Activated naive CD4-positive, alpha-beta T cell treated with anti-CD3 and anti-CD28 coated beads, Interleukin-2, amount 50 U/mL, for 16 hours (primary cell): ENCODE measurements at regions not wholly inside any gene's neighbourhood (a gene's known extent, or its start where the extent isn't known, plus 50 kb on each side); places are given as distances from the start of the nearest gene placed in this dataset.

Experiments used
- DNase-seq: peaks from one replicate; pipeline ENCODE4 v3.0.0-alpha.2; 2020

DNA sequence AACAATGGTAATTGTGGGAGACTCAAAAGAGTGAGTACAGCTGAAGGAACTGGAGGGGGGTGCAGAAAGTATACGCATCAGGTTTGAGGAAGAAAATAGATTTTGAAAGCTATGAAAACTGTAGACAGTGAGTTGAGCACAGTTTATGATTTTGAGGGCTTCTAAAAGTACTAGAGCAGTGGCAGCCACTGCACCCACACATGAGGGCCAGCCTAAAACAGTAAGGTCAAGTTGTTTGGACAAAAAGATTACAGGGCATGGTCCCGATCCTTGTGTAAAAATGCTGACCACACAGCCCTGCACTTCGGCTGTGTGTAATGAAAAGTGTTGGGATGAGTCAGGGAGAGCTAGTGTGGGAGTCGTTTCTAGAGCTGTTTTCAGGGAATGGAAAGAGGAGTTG lies 2282.1 kb downstream of the TP53TG3F start:
- no peak for DNase-seq

DNA sequence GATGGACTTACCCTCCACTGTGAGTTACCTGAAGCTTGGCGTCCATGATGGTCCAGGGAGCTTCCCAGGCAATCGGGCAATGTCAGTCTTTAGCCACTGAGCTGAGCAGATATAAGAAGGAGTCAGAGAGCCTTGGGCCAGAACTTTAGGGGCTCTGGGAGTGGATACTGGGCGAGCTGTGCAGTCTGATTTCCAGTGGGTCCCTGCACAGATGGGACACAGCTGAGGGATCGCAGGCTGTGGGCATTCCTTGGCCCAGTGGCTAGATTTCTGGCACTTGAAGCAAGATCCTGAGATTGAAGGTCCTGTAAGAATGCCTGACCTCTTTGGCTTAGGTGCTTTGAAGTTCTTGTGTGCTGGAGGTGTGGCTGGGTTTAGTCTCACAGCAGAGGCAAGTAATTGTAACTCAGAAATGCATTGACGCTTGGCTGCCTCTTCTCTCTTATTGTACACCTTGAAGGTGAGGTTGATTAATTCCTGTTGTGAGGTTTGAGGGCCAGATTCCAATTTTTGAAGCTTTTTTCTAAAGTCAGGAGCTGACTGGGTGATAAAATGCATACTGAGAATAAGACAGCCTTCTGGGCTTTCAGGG lies 2283.8 kb downstream of the TP53TG3F start:
- no peak for DNase-seq

- DNase-seq, result no peak
Measured at GRCh38 chr16:35744084-35744483, 2284.7 kb downstream of the TP53TG3F start.

- no peak for DNase-seq
Measured at GRCh38 chr16:35744726-35745125, 2285.3 kb downstream of the TP53TG3F start.

- no peak for DNase-seq
Measured at GRCh38 chr16:35745191-35745590, 2285.8 kb downstream of the TP53TG3F start.

DNA sequence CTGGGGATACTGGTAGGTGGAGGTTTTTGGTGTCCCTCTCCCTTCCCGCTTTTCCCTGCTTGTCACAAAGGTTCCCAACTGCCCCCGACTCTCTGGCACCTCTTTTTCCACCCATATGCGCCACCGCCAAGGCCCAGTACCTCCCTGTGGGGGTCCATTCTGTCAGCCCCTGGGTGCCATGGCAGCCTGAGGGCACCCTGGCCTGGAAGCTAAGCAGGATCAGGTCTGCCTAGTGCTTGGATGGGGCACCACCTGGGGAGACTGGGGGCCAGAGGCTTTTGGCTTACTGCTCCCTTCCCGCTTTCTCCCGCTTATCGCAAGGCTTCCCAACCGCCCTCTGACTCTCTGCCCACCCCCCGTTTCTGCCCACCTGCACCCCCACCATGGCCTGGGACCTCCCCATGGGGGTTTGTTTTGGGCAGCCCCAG lies 2286.4 kb downstream of the TP53TG3F start:
- DNase-seq, result no peak

DNA sequence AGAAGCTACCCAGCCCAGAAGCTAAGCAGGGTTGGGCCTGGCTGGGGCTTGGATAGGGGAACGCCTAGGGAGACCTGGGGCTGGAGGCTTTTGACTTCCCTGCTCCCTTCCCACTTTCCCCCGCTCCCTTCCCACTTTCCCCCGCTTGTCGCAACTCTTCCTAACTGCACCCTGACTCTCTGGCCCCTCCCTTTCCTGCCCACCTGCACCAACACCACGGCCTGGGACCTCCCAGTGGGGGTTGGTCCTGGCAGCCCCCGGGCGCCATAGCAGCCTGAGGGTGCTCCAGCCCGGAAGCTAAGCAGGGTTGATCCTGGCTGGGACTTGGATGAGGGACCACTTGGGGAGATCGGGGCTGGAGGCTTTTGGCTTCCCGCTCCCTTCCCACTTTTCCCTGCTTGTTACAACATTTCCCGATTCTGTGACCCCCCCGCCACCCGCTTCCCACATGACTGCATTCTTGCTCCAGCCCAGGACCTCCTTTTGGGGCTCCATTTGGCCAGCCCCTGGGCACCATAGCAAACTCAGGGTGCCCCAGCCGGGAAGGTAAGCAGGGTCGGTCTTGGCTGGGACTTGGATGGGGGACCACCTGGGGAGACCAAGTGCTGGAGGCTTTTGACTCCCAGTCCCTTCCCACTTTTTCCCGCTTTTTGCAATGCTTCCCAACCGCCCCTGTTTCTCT lies 2287.0 kb downstream of the TP53TG3F start:
- no peak for DNase-seq

- DNase-seq, result no peak
Measured at GRCh38 chr16:35746963-35747657, 2287.7 kb downstream of the TP53TG3F start.

DNA sequence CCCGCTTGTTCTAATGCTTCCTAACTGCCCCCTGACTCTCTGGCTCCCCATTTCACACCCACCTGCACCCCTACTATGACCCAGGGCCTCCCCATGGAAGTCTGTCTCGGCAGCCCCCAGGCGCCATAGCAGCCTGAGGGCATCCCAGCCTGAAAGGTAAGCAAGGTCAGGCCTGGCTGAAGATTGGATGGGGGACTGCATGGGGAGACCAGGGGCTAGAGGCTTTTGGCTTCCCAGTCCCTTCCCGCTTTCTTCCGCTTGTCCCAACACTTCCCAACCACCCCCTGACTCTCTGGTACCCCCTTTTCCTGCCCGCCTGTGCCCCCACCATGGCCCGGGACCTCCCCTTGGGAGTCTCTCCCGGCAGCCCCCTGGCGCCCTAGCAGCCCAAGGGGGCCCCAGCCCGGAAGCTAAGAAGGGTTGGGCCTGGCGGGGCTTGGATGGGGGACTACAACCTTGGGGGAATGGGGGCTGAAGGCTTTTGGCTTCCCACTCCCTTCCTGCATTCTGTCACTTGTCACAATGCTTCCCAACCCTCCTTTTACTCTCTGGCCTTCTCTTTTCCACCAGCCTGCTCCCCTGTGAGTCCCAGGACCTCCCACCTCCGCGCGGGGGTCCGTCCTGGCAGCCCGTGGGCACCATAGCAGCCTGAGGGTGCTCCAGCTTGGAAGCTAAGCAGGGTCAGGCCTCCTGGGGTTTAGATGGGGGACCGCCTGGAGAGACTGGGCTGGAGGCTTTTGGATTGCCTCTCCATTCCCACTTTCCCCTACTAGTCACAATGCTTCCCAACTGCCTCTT lies 2288.4 kb downstream of the TP53TG3F start:
- no peak for DNase-seq

- no peak for DNase-seq
Measured at GRCh38 chr16:35748621-35749252, 2289.3 kb downstream of the TP53TG3F start.

GRCh38 chr16:35749253-35750141 lies 2290.1 kb downstream of the TP53TG3F start:
- no peak for DNase-seq

- no peak for DNase-seq
Measured at GRCh38 chr16:35750157-35750689, 2290.8 kb downstream of the TP53TG3F start.

DNA sequence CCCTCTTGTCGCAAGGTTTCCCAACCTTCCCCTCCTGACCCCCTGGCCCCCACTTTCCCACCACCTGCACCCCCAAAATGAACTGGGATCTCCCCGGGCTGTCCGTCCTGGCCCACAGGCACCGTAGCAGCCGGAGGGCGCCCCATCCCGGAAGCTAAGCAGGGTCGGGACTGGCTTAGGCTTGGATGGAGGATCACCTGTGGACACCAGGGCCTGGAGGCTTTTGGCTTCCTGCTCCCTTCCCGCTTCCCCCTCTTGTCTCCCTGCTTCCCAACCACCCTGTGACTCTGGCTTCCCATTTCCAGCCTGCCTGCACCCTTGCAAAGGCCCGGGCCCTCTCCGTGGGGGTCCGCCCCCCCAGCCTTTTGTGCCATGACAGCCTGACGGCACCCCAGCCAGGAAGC lies 2291.3 kb downstream of the TP53TG3F start:
- DNase-seq, result no peak

DNA sequence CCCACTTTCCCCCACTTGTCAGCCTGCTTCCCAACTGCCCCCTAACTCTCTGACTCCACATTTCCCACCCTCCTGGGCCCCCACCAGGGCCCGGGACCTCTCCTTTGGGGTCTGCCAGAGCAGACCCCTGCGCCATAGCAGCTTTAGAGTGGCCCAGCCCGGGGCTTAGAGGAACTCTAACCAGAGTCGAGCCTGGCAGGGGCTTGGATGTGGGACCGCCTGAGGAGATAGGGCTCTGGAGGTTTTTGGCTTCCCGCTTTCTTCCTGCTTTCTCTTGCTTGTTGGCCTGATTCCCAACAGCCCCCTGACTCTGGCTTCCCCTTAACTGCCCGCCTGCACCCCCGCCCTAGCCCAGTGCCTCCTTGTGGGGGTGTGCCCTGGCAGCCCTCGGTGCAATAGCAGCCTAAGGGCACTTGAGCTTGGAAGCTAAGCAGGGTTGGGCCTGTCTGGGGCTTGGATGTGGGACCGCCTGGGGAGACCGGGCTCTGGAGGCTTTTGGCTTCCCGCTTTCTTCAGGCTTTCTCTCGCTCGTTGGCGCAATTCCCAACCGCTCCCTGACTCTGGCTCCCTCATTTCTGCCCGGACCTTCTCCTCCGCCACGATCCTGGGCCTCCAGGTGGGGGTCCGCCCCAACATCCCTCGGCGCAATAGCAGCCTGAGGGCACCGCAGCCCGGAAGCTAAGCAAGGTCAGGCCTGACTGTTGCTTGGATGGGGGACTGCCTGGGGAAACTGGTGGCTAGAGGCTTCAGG lies 2292.0 kb downstream of the TP53TG3F start:
- DNase-seq, result peak; percentile 10

GRCh38 chr16:35752012-35752772 lies 2292.8 kb downstream of the TP53TG3F start:
- DNase-seq, result no peak

- DNase-seq, result no peak
Measured at GRCh38 chr16:35752773-35753558, 2293.6 kb downstream of the TP53TG3F start.

GRCh38 chr16:35753559-35754390 lies 2294.4 kb downstream of the TP53TG3F start:
- DNase-seq, result no peak
